Heart left ventricle (tissue), 13 donors: ENCODE measurements at regions not wholly inside any gene's neighbourhood (a gene's known extent, or its start where the extent isn't known, plus 50 kb on each side); places are given as distances from the start of the nearest gene placed in this dataset.
"Not testable (repeated sequence)": the region's sequence is repeated elsewhere in the genome, so short reads cannot be mapped to it uniquely, and the experiment has no call there.

ENCODE experiments used
- CTCF ChIP-seq, 12 donors: fragments of 200-600 bp; sonication (generic) in 4 of 12; IDR thresholded peaks; one replicate each; pipeline versions ENCODE4 v1.5.0 to v1.8.0; 2018 to 2022; ENCODE audit warnings: antibody characterized with exemption in 12 of 12, mild to moderate bottlenecking in 5 of 12
- POLR2A ChIP-seq, 2 donors: fragments of 450-650 bp; IDR thresholded peaks; one replicate each; pipeline ENCODE4 v1.6.1; 2017; ENCODE audit warnings: antibody characterized with exemption in 2 of 2, mild to moderate bottlenecking in 2 of 2, moderate library complexity in 2 of 2
- donor health status: ischemic (EF 13 %, LVEDD 7.1; RV severe dilation, severe dysfunction).
- donor health status: DM: no; HTN: yes; CAD: no.
- donor health status: DM: no; HTN: no; CAD: no.
- donor health status: ischemic (EF 25% LVEDD 6.9; RV normal size, moderate dysfunction).
- donor health status: ischemic (EF 25% LVEDD 5.7; RV mildly dilated, moderate dysfunction).
- donor health status: ischemic (EF 35%, LVEDD 5.7; RV mildly dilated, moderate dysfunction).
- donor health status: nonischemic (EF 11% LVEDD 7.7; RV severe dilation, severe dysfunction).
- donor health status: DM: yes; HTN: yes; CAD: no.
- donor health status: PGD.
- donor health status: ischemic (EF 29% LVEDD 5.4; RV normal size, mild dysfunction).
- donor health status: nonischemic (EF 23%, LVEDD 6.1; RV moderate dilation, normal function).

GRCh38 chr7:153731504-153731903, 320.7 kb upstream of the DPP6 start:
- not testable (repeated sequence) for TF ChIP-seq CTCF, POLR2A (IDR thresholded peaks at IDR 0.05)
